BJ (cell line): ENCODE measurements at regions not wholly inside any gene's neighbourhood (a gene's known extent, or its start where the extent isn't known, plus 50 kb on each side); places are given as distances from the start of the nearest gene placed in this dataset.

Experiments used
- CTCF ChIA-PET: fragments of 350-600 bp; formaldehyde crosslinking; extraction: SDS; loops from one replicate; lab custom pipeline; 2021; ENCODE audit warnings: antibody characterized with exemption, inconsistent platforms; lab: Yijun Ruan, JAX
- POLR2A ChIA-PET: fragments of 300-600 bp; sonication (Branson Sonifier 250); formaldehyde crosslinking; extraction: SDS; loops from one replicate; lab custom pipeline; 2021; ENCODE audit warnings: antibody characterized with exemption; lab: Charles Lee
- DNase-seq: peaks from one replicate; pipeline ENCODE4 v3.0.0-alpha.2; 2011; ENCODE audit warnings: low read depth
- H3K27me3 ChIP-seq: 2 replicates; pipeline ENCODE4 v1.6.0; 2011; ENCODE audit warnings: low read length; ENCODE audit not compliant: control insufficient read depth, insufficient read depth
- H3K36me3 ChIP-seq: 2 replicates; pipeline ENCODE4 v1.5.1; 2011; ENCODE audit warnings: low read length; ENCODE audit not compliant: control insufficient read depth, insufficient read depth
- H3K4me3 ChIP-seq: 2 replicates; pipeline ENCODE4 v1.5.1; 2011; ENCODE audit warnings: low read depth, mild to moderate bottlenecking, control low read depth, low read length
- CTCF ChIP-seq: IDR thresholded peaks from 2 replicates; pipeline ENCODE4 v1.5.1; 2011; ENCODE audit warnings: low read depth, mild to moderate bottlenecking, control low read depth, inconsistent platforms, low read length, moderate library complexity; ENCODE audit not compliant: insufficient read depth

GRCh38 chr17:53006006-53006405 is 816.7 kb upstream of the KIF2B start:
- no peak overlapping the region for H3K4me3 ChIP-seq
- TF ChIP-seq CTCF: no peak
- no peaks in the 10 kb centered on the region for H3K27me3 ChIP-seq
- H3K36me3 ChIP-seq: no peaks in the 10 kb centered on the region
- POLR2A ChIA-PET: no interaction called here
- DNase-seq: no peak
- CTCF ChIA-PET: no interaction called here

- ChIA-PET POLR2A (no interaction called here), CTCF (no interaction called here)
- no peak for DNase-seq
- TF ChIP-seq CTCF: no peak
- Histone ChIP-seq H3K36me3 (no peaks in the 10 kb centered on the region), H3K27me3 (no peaks in the 10 kb centered on the region), H3K4me3 (no peak overlapping the region)
These were observed 817.8 kb upstream of the KIF2B start for GRCh38 chr17:53004902-53005301.

- no peaks in the 10 kb centered on the region for H3K36me3 ChIP-seq
- DNase-seq: no peak
- no peaks in the 10 kb centered on the region for H3K27me3 ChIP-seq
- no peak overlapping the region for H3K4me3 ChIP-seq
- CTCF ChIA-PET: no interaction called here
- POLR2A ChIA-PET: no interaction called here
- TF ChIP-seq CTCF: no peak
These were observed 826.8 kb upstream of the KIF2B start for GRCh38 chr17:52995881-52996280.

GRCh38 chr17:52995147-52995546 is 827.6 kb upstream of the KIF2B start:
- ChIA-PET POLR2A (no interaction called here), CTCF (no interaction called here)
- H3K36me3 ChIP-seq: no peaks in the 10 kb centered on the region
- DNase-seq: no peak
- TF ChIP-seq CTCF: no peak
- H3K4me3 ChIP-seq: no peak overlapping the region
- H3K27me3 ChIP-seq: no peaks in the 10 kb centered on the region

- CTCF ChIA-PET: no interaction called here
- TF ChIP-seq CTCF: no peak
These were observed 827.6 kb upstream of the CA10 start for GRCh38 chr17:52986056-52986662.

More at GRCh38 chr17:52986056-52986662, 827.6 kb upstream of the CA10 start:
- no peak for DNase-seq
- Histone ChIP-seq H3K27me3 (no peaks in the 10 kb centered on the region), H3K4me3 (no peak overlapping the region), H3K36me3 (no peaks in the 10 kb centered on the region)
- POLR2A ChIA-PET: no interaction called here
